HCT116 (cell line): ENCODE measurements at regions not wholly inside any gene's neighbourhood (a gene's known extent, or its start where the extent isn't known, plus 50 kb on each side); places are given as distances from the start of the nearest gene placed in this dataset.

ENCODE experiments used
- ATAC-seq: fragments of 200-7000 bp; cut with Tn5 transposase; 2 replicates; pipeline ENCODE4 v1.9.1; 2020; ENCODE audit warnings: mild to moderate bottlenecking, moderate library complexity
- BruUV-seq: library from RNA; stranded (reverse); fragments of 400-500 nt; replicated peaks from 2 replicates; lab custom pipeline; 2021; lab: Mats Ljungman, UMichigan
- CTCF ChIA-PET: fragments of 300-600 bp; sonication (Branson Sonifier 250); formaldehyde crosslinking; loops from one replicate; lab custom pipeline; 2021; ENCODE audit warnings: antibody characterized with exemption; lab: Charles Lee
- POLR2A ChIA-PET: fragments of 300-600, 350-600 bp; sonication (Branson Sonifier 250); formaldehyde crosslinking; loops from one replicate; lab custom pipeline; 2021; ENCODE audit warnings: antibody characterized with exemption; lab: Charles Lee
- RAD21 ChIA-PET, 2 experiments: fragments of 300-600 bp; sonication (Branson Sonifier 250); formaldehyde crosslinking; loops; one replicate each; lab custom pipeline; 2023; ENCODE audit warnings: low total read pairs in 2 of 2; ENCODE audit not compliant: uncharacterized antibody in 2 of 2, unreplicated experiment in 2 of 2, low non-redundant PET in 1 of 2; lab: Charles Lee
- DNase-seq: peaks from one replicate; pipeline ENCODE4 v3.0.0-alpha.2; 2010; ENCODE audit warnings: low read depth, low spot score
- H2AFZ ChIP-seq: fragments of 200-600 bp; shearing (Covaris generic), sonication (generic); 2 replicates; pipeline ENCODE4 v1.6.1; 2017; ENCODE audit warnings: low read depth, mixed run types, mixed read lengths, antibody characterized with exemption, low read length; ENCODE audit not compliant: poor library complexity, severe bottlenecking
- H3K27ac ChIP-seq: 2 replicates; pipeline ENCODE4 v1.5.1; 2012; ENCODE audit warnings: low read depth, low read length
- H3K27me3 ChIP-seq: fragments of 200-600 bp; sonication (generic); 2 replicates; pipeline ENCODE4 v1.6.1; 2016; ENCODE audit warnings: mixed run types, low read length, mixed read lengths; ENCODE audit not compliant: insufficient read depth
- H3K36me3 ChIP-seq, 2 experiments: fragments of 200-500 bp in 1 of 2; fragments of 200-600 bp in 1 of 2; sonication (Bioruptor generic) in 1 of 2; sonication (generic) in 1 of 2; 2 replicates each; pipeline versions ENCODE4 v1.5.1 to v1.6.1; 2014 to 2016; ENCODE audit warnings: low read length in 2 of 2, inconsistent platforms in 1 of 2, mixed read lengths in 1 of 2, mixed run types in 1 of 2; ENCODE audit not compliant: insufficient read depth in 2 of 2, control insufficient read depth in 1 of 2
- H3K4me1 ChIP-seq, 2 experiments: fragments of 200-600 bp in 1 of 2; sonication (generic) in 1 of 2; 2 replicates each; pipeline versions ENCODE4 v1.5.1 to v1.6.1; 2012 to 2017; ENCODE audit warnings: low read length in 2 of 2, inconsistent platforms in 1 of 2, mild to moderate bottlenecking in 1 of 2, mixed read lengths in 1 of 2, mixed run types in 1 of 2, moderate library complexity in 1 of 2; ENCODE audit not compliant: insufficient read depth in 2 of 2, control insufficient read depth in 1 of 2
- H3K4me2 ChIP-seq: fragments of 200-600 bp; sonication (generic); 2 replicates; pipeline ENCODE4 v1.6.1; 2017; ENCODE audit warnings: mixed run types, low read length, mixed read lengths
- H3K4me3 ChIP-seq, 2 experiments: fragments of 200-600 bp in 1 of 2; sonication (generic) in 1 of 2; replicated peaks in 1 of 2; 2 replicates each; pipeline ENCODE4 v1.5.1; 2011 to 2016; ENCODE audit warnings: low read length in 2 of 2, control low read depth in 1 of 2, low read depth in 1 of 2, mild to moderate bottlenecking in 1 of 2, mixed read lengths in 1 of 2, mixed run types in 1 of 2
- H3K79me2 ChIP-seq: fragments of 200-600 bp; sonication (generic); 2 replicates; pipeline ENCODE4 v1.6.1; 2017; ENCODE audit warnings: mild to moderate bottlenecking, mixed run types, low read length, moderate library complexity, mixed read lengths; ENCODE audit not compliant: insufficient read depth
- H3K9ac ChIP-seq: fragments of 200-600 bp; sonication (generic); 2 replicates; pipeline ENCODE4 v1.6.1; 2016; ENCODE audit warnings: low read length, mixed read lengths
- H3K9me2 ChIP-seq: fragments of 200-600 bp; sonication (generic), shearing (Covaris generic); 2 replicates; pipeline ENCODE4 v1.6.1; 2017; ENCODE audit warnings: mixed run types, mild to moderate bottlenecking, moderate library complexity; ENCODE audit not compliant: insufficient read depth
- H3K9me3 ChIP-seq, 2 experiments: fragments of 200-500 bp in 1 of 2; fragments of 200-600 bp in 1 of 2; sonication (Bioruptor generic) in 1 of 2; sonication (generic) in 1 of 2; 2 replicates each; pipeline ENCODE4 v1.6.1; 2014 to 2017; ENCODE audit warnings: low read length in 2 of 2, mixed read lengths in 2 of 2, inconsistent platforms in 1 of 2, low read depth in 1 of 2, mild to moderate bottlenecking in 1 of 2, mixed run types in 1 of 2, moderate library complexity in 1 of 2; ENCODE audit not compliant: control insufficient read depth in 1 of 2, insufficient read depth in 1 of 2
- H4K20me1 ChIP-seq: fragments of 200-600 bp; sonication (generic), shearing (Covaris generic); 2 replicates; pipeline ENCODE4 v1.6.1; 2017; ENCODE audit warnings: mixed run types, mild to moderate bottlenecking, moderate library complexity; ENCODE audit not compliant: insufficient read depth
- ATF3 ChIP-seq: IDR thresholded peaks from 2 replicates; pipeline ENCODE4 v1.6.1; 2012
- CBX3 ChIP-seq: IDR thresholded peaks from 2 replicates; pipeline ENCODE4 v1.6.1; 2012; ENCODE audit warnings: low read depth
- CEBPB ChIP-seq: IDR thresholded peaks from 2 replicates; pipeline ENCODE4 v1.6.1; 2012; ENCODE audit warnings: low read depth
- CTCF ChIP-seq, 3 experiments: fragments of 200-600 bp in 1 of 3; sonication (generic) in 1 of 3; IDR thresholded peaks in 2 of 3; conservative IDR thresholded peaks in 1 of 3; 2 replicates each; pipeline ENCODE4 v1.5.1; 2012 to 2017; ENCODE audit warnings: low read depth in 2 of 3, low read length in 2 of 3, antibody characterized with exemption in 1 of 3, borderline replicate concordance in 1 of 3, control low read depth in 1 of 3, mild to moderate bottlenecking in 1 of 3, mixed read lengths in 1 of 3, mixed run types in 1 of 3, moderate library complexity in 1 of 3; ENCODE audit not compliant: insufficient read depth in 1 of 3
- EGR1 ChIP-seq: IDR thresholded peaks from 2 replicates; pipeline ENCODE4 v1.6.1; 2012; ENCODE audit warnings: low read depth
- EZH2phosphoT487 ChIP-seq: fragments of 200-600 bp; IDR thresholded peaks from 2 replicates; pipeline ENCODE4 v1.6.1; 2018; ENCODE audit warnings: antibody characterized with exemption, borderline replicate concordance
- JUND ChIP-seq: IDR thresholded peaks from 2 replicates; pipeline ENCODE4 v1.6.1; 2012
- MAX ChIP-seq: IDR thresholded peaks from 2 replicates; pipeline ENCODE4 v1.6.1; 2012
- POLR2A ChIP-seq: IDR thresholded peaks from 2 replicates; pipeline ENCODE4 v1.7.0; 2011; ENCODE audit warnings: borderline replicate concordance; ENCODE audit not compliant: insufficient read depth, insufficient read length; ENCODE audit errors: extremely low read depth
- POLR2AphosphoS5 ChIP-seq: IDR thresholded peaks from 2 replicates; pipeline ENCODE4 v1.6.1; 2011; ENCODE audit warnings: mild to moderate bottlenecking, low read depth, low read length, moderate library complexity
- REST ChIP-seq: IDR thresholded peaks from 2 replicates; pipeline ENCODE4 v1.6.1; 2012; ENCODE audit warnings: low read depth
- SP1 ChIP-seq: IDR thresholded peaks from 2 replicates; pipeline ENCODE4 v1.6.1; 2012; ENCODE audit warnings: low read depth
- SRF ChIP-seq: IDR thresholded peaks from 2 replicates; pipeline ENCODE4 v1.6.1; 2012; ENCODE audit warnings: low read depth
- TCF7L2 ChIP-seq: IDR thresholded peaks from 2 replicates; pipeline ENCODE4 v1.7.0; 2011; ENCODE audit warnings: borderline replicate concordance, inconsistent platforms; ENCODE audit not compliant: insufficient read depth, insufficient read length; ENCODE audit errors: extremely low read depth
- YY1 ChIP-seq: IDR thresholded peaks from 2 replicates; pipeline ENCODE4 v1.6.1; 2011; ENCODE audit warnings: low read length, low read depth, moderate library complexity, mild to moderate bottlenecking; ENCODE audit not compliant: insufficient replicate concordance; ENCODE audit errors: extremely low read depth
- ZFX ChIP-seq: fragments of 450-650 bp; IDR thresholded peaks from 2 replicates; pipeline ENCODE4 v1.6.1; 2017
- ZNF274 ChIP-seq: fragments of 200-500 bp; sonication (Bioruptor generic); IDR thresholded peaks from 2 replicates; pipeline ENCODE4 v1.6.1; 2014; ENCODE audit warnings: mild to moderate bottlenecking, low read depth, low read length, inconsistent platforms
- intact Hi-C: fragments of 100-400 bp; cut with micrococcal nuclease; formaldehyde crosslinking; loops from 2 replicates; pipeline ENCODE4 v1.10.0; 2022

- BruUV-seq: no TSS peak
- no peak for ATAC-seq
- Histone ChIP-seq H3K79me2 (no peaks in the 10 kb centered on the region), H3K36me3 (no peaks in the 10 kb centered on the region), H3K4me3 (no peak overlapping the region), H3K27me3 (no peaks in the 10 kb centered on the region), H4K20me1 (no peaks in the 10 kb centered on the region), H3K9me3 (no peaks in the 10 kb centered on the region), H3K4me1 (no peaks in the 10 kb centered on the region), H2AFZ (no peak overlapping the region), H3K9ac (no peak overlapping the region), H3K27ac (no peak overlapping the region), H3K9me2 (no peaks in the 10 kb centered on the region), H3K4me2 (no peak overlapping the region)
- intact Hi-C loops: no loop called here
- no peak for DNase-seq
- ChIA-PET RAD21 (no interaction called here), POLR2A (no interaction called here), CTCF (no interaction called here)
- TF ChIP-seq CTCF (IDR thresholded peaks at IDR 0.05 in 2 of 3, conservative IDR thresholded peaks at IDR 0.05 in 1 of 3; ENCODE audit: borderline replicate concordance in 1 of 3, insufficient read depth in 1 of 3, low read depth in 2 of 3, low read length in 2 of 3) (no peak), TCF7L2 (no peak), CEBPB (no peak), YY1 (no peak), ZFX (no peak)
Measured at GRCh38 chr10:88100281-88100680, 236.9 kb downstream of the PTEN start.

- Histone ChIP-seq H3K79me2 (no peaks in the 10 kb centered on the region), H3K27ac (no peak overlapping the region), H4K20me1 (no peaks in the 10 kb centered on the region), H3K4me2 (no peak overlapping the region), H3K36me3 (no peaks in the 10 kb centered on the region), H3K4me3 (no peak overlapping the region), H2AFZ (no peak overlapping the region), H3K9me3 (no peaks in the 10 kb centered on the region), H3K27me3 (no peaks in the 10 kb centered on the region), H3K9me2 (no peaks in the 10 kb centered on the region), H3K9ac (no peak overlapping the region), H3K4me1 (no peaks in the 10 kb centered on the region)
- no TSS peak for BruUV-seq
- CTCF ChIA-PET: no interaction called here
- no peak for ATAC-seq
- POLR2A ChIA-PET: no interaction called here
- intact Hi-C loops: no loop called here
- RAD21 ChIA-PET: no interaction called here
- DNase-seq: no peak
- TF ChIP-seq SRF: no peak
- TF ChIP-seq POLR2AphosphoS5: no peak
- TF ChIP-seq ATF3: no peak
- TF ChIP-seq MAX: no peak
- no peak for TF ChIP-seq CEBPB
- no peak for TF ChIP-seq SP1
- TF ChIP-seq EZH2phosphoT487: no peak
- TF ChIP-seq EGR1: no peak
- no peak for TF ChIP-seq JUND
- TF ChIP-seq CBX3: no peak
- no peak for TF ChIP-seq REST
- TF ChIP-seq ZNF274: no peak
- TF ChIP-seq POLR2A: no peak
- no peak for TF ChIP-seq YY1
Measured at GRCh38 chr10:88101666-88102065, 238.2 kb downstream of the PTEN start.
